H1 (cell line): ENCODE measurements at regions not wholly inside any gene's neighbourhood (a gene's known extent, or its start where the extent isn't known, plus 50 kb on each side); places are given as distances from the start of the nearest gene placed in this dataset.
"Not testable (repeated sequence)": the region's sequence is repeated elsewhere in the genome, so short reads cannot be mapped to it uniquely, and the experiment has no call there.

ENCODE experiments used
- CTCF ChIA-PET: fragments of 300-600 bp; sonication (Branson Sonifier 250); formaldehyde crosslinking; loops from one replicate; lab custom pipeline; 2021; ENCODE audit not compliant: partially characterized antibody; lab: Charles Lee
- POLR2A ChIA-PET: fragments of 300-600 bp; sonication (Branson Sonifier 250); formaldehyde crosslinking; loops from one replicate; lab custom pipeline; 2021; ENCODE audit warnings: inconsistent platforms; ENCODE audit not compliant: partially characterized antibody; lab: Charles Lee
- DNase-seq, 2 experiments: peaks; one replicate each; pipeline versions ENCODE4 v3.0.0 to v3.0.0-alpha.2; 2010 to 2022; ENCODE audit warnings: low spot score in 2 of 2, low read depth in 1 of 2, mixed read lengths in 1 of 2
- FAIRE-seq: peaks from 2 replicates; lab custom pipeline; 2011; peaks lifted over from hg19 to GRCh38; lab: Jason Lieb, UNC
- H2AFZ ChIP-seq: 2 replicates; pipeline ENCODE4 v1.8.1; 2012; ENCODE audit warnings: low read length, inconsistent platforms
- H2AK5ac ChIP-seq: 2 replicates; pipeline ENCODE4 v1.6.1; 2013; ENCODE audit warnings: low read depth, low read length
- H2BK120ac ChIP-seq: replicated peaks from 2 replicates; pipeline ENCODE3; 2013; ENCODE audit warnings: low read depth, low read length, inconsistent platforms
- H2BK12ac ChIP-seq: 2 replicates; pipeline ENCODE4 v1.6.1; 2013; ENCODE audit warnings: low read depth, low read length
- H2BK15ac ChIP-seq: 2 replicates; pipeline ENCODE4 v1.6.1; 2013; ENCODE audit warnings: low read length
- H2BK20ac ChIP-seq: 2 replicates; pipeline ENCODE4 v1.6.1; 2013; ENCODE audit warnings: low read length
- H2BK5ac ChIP-seq: 2 replicates; pipeline ENCODE4 v1.6.1; 2013; ENCODE audit warnings: low read depth, low read length
- H3K14ac ChIP-seq: 2 replicates; pipeline ENCODE4 v1.6.1; 2013; ENCODE audit warnings: inconsistent platforms; ENCODE audit not compliant: insufficient read length
- H3K18ac ChIP-seq: 2 replicates; pipeline ENCODE4 v1.6.1; 2013; ENCODE audit warnings: low read length; ENCODE audit errors: extremely low read depth
- H3K23ac ChIP-seq: 2 replicates; pipeline ENCODE4 v1.6.1; 2013; ENCODE audit warnings: inconsistent platforms; ENCODE audit not compliant: insufficient read length
- H3K23me2 ChIP-seq: 2 replicates; pipeline ENCODE4 v1.6.1; 2013; ENCODE audit warnings: low read depth, low read length
- H3K27ac ChIP-seq: 2 replicates; pipeline ENCODE4 v1.6.1; 2011; ENCODE audit warnings: low read depth, low read length, inconsistent platforms
- H3K27me3 ChIP-seq, 4 experiments: replicated peaks in 1 of 4; 1 replicate in 1 of 4; 2 replicates in 3 of 4; pipeline versions ENCODE4 v1.6.1 to v1.8.1; 2011 to 2013; ENCODE audit warnings: low read length in 3 of 4, mild to moderate bottlenecking in 3 of 4, inconsistent platforms in 2 of 4, mixed read lengths in 2 of 4, moderate library complexity in 1 of 4; ENCODE audit not compliant: control insufficient read depth in 3 of 4, insufficient read depth in 3 of 4; ENCODE audit errors: extremely low read depth in 1 of 4
- H3K36me3 ChIP-seq, 4 experiments: 2 replicates each; pipeline versions ENCODE4 v1.6.1 to v1.8.1; 2011 to 2013; ENCODE audit warnings: mild to moderate bottlenecking in 4 of 4, low read length in 3 of 4, moderate library complexity in 2 of 4, control low read depth in 1 of 4, inconsistent platforms in 1 of 4; ENCODE audit not compliant: insufficient read depth in 4 of 4, control insufficient read depth in 2 of 4
- H3K4ac ChIP-seq: replicated peaks from 2 replicates; pipeline ENCODE3; 2013; ENCODE audit warnings: low read length, low read depth, mixed read lengths, inconsistent platforms; ENCODE audit not compliant: insufficient read length
- H3K4me1 ChIP-seq, 4 experiments: replicated peaks in 1 of 4; 1 replicate in 1 of 4; 2 replicates in 3 of 4; pipeline versions ENCODE4 v1.6.1 to v1.8.1; 2011 to 2013; ENCODE audit warnings: low read length in 3 of 4, inconsistent platforms in 2 of 4, mixed read lengths in 1 of 4; ENCODE audit not compliant: insufficient read depth in 4 of 4, control insufficient read depth in 3 of 4
- H3K4me2 ChIP-seq, 2 experiments: 2 replicates each; pipeline versions ENCODE4 v1.6.1 to v1.8.1; 2011 to 2013; ENCODE audit warnings: low read depth in 2 of 2, low read length in 2 of 2, control low read depth in 1 of 2, inconsistent platforms in 1 of 2, mild to moderate bottlenecking in 1 of 2; ENCODE audit not compliant: insufficient read depth in 1 of 2
- H3K4me3 ChIP-seq, 4 experiments: fragments of 200-600, 300-600 bp in 1 of 4; sonication (generic), shearing (Covaris generic), sonication (Bioruptor Twin) in 1 of 4; 2 replicates each; pipeline versions ENCODE4 v1.5.1 to v1.8.1; 2011 to 2016; ENCODE audit warnings: low read length in 4 of 4, low read depth in 3 of 4, control low read depth in 2 of 4, inconsistent platforms in 2 of 4, mild to moderate bottlenecking in 2 of 4, mixed read lengths in 1 of 4, moderate library complexity in 1 of 4; ENCODE audit not compliant: insufficient read depth in 2 of 4; ENCODE audit errors: extremely low read depth in 1 of 4
- H3K56ac ChIP-seq: replicated peaks from 2 replicates; pipeline ENCODE3; 2013; ENCODE audit warnings: low read depth, mild to moderate bottlenecking, mixed read lengths, low read length, inconsistent platforms; ENCODE audit not compliant: insufficient read length
- H3K79me1 ChIP-seq: 2 replicates; pipeline ENCODE4 v1.6.1; 2013; ENCODE audit warnings: low read depth, low read length, control low read depth
- H3K79me2 ChIP-seq, 2 experiments: 2 replicates each; pipeline versions ENCODE4 v1.6.1 to v1.8.1; 2012 to 2013; ENCODE audit warnings: low read length in 2 of 2, mild to moderate bottlenecking in 2 of 2, inconsistent platforms in 1 of 2; ENCODE audit not compliant: insufficient read depth in 2 of 2, control insufficient read depth in 1 of 2
- H3K9ac ChIP-seq, 4 experiments: replicated peaks in 1 of 4; 1 replicate in 1 of 4; 2 replicates in 3 of 4; pipeline versions ENCODE4 v1.6.1 to v1.8.1; 2011 to 2013; ENCODE audit warnings: low read depth in 3 of 4, low read length in 3 of 4, control low read depth in 2 of 4, mild to moderate bottlenecking in 2 of 4, moderate library complexity in 2 of 4, inconsistent platforms in 1 of 4; ENCODE audit errors: extremely low read depth in 1 of 4
- H3K9me3 ChIP-seq, 2 experiments: 2 replicates each; pipeline versions ENCODE4 v1.6.1 to v1.8.1; 2012 to 2013; ENCODE audit warnings: mild to moderate bottlenecking in 2 of 2, moderate library complexity in 2 of 2, control low read depth in 1 of 2, inconsistent platforms in 1 of 2, low read depth in 1 of 2, low read length in 1 of 2, mixed read lengths in 1 of 2; ENCODE audit not compliant: insufficient read depth in 2 of 2
- H4K20me1 ChIP-seq, 2 experiments: replicated peaks in 1 of 2; 2 replicates each; pipeline versions ENCODE3 to v1.8.1; 2011 to 2013; ENCODE audit warnings: inconsistent platforms in 2 of 2, low read length in 2 of 2, mild to moderate bottlenecking in 1 of 2; ENCODE audit not compliant: insufficient read depth in 2 of 2, control insufficient read depth in 1 of 2
- H4K5ac ChIP-seq: 2 replicates; pipeline ENCODE4 v1.6.1; 2013; ENCODE audit warnings: low read length, low read depth, mixed read lengths, inconsistent platforms; ENCODE audit not compliant: insufficient read length
- H4K8ac ChIP-seq: 2 replicates; pipeline ENCODE4 v1.8.0; 2013; ENCODE audit warnings: mild to moderate bottlenecking, moderate library complexity, low read length, inconsistent platforms; ENCODE audit not compliant: insufficient read depth; ENCODE audit errors: extremely low read depth
- H4K91ac ChIP-seq: replicated peaks from 2 replicates; pipeline ENCODE3; 2013; ENCODE audit warnings: low read length, mixed read lengths, inconsistent platforms; ENCODE audit not compliant: insufficient read length
- BACH1 ChIP-seq: IDR thresholded peaks from 2 replicates; pipeline ENCODE4 v1.6.1; 2012; ENCODE audit warnings: low read length, improper control_type of control experiment
- SP1 ChIP-seq: IDR thresholded peaks from 2 replicates; pipeline ENCODE4 v1.6.1; 2011; ENCODE audit warnings: low read depth, low read length
- WGBS, 2 experiments: shearing (Covaris generic) in 1 of 2; methylation state at CpG; one replicate each; pipeline versions ENCODE4 v1.1.6 to v1.1.7; 2013 to 2015; ENCODE audit warnings: low lambda C conversion rate in 2 of 2, mixed read lengths in 2 of 2, inconsistent platforms in 1 of 2, low coverage in 1 of 2, missing lambda C conversion rate in 1 of 2; ENCODE audit not compliant: insufficient replicate concordance in 2 of 2, insufficient coverage in 1 of 2, insufficient read length in 1 of 2; ENCODE audit errors: extremely low coverage in 1 of 2, missing lambda C conversion rate in 1 of 2; 5-methylcytosine and 5-hydroxymethylcytosine counted together
- TF ChIP-seq, protein P1 (sequence below): IDR thresholded peaks from 2 replicates; pipeline ENCODE4 v1.6.1; 2012; ENCODE audit warnings: inconsistent platforms

DNA sequence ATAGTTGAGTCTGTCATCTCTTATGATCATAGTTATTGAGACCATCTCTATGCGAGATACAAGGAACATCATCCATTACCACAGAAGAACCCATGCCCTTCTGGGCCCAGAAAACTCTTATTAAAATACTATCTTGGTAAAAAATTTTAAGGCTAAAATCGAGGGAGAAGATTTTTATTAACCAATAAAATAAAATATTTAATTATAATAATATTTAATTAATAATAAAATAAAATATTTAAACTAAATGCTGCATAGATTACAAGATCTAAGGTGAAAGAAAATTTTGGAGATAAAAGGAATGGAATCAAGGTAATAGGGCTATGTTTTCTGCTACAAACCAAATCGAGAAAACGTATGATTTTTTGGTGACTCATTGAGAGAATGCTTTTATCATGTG, 540.2 kb downstream of the KCNH5 start:
- Histone ChIP-seq H2BK15ac (no peak overlapping the region), H4K91ac (no peak overlapping the region), H4K20me1 (no peaks in the 10 kb centered on the region), H3K9ac (no peak overlapping the region), H3K23me2 (no peaks in the 10 kb centered on the region), H3K18ac (no peak overlapping the region), H3K4ac (no peak overlapping the region), H3K36me3 (no peaks in the 10 kb centered on the region), H2BK5ac (no peak overlapping the region), H3K4me1 (no peaks in the 10 kb centered on the region), H2BK20ac (no peak overlapping the region), H3K27ac (no peak overlapping the region), H3K56ac (no peak overlapping the region), H3K23ac (no peak overlapping the region), H3K4me3 (no peak overlapping the region), H3K9me3 (no peaks in the 10 kb centered on the region; a peak in 1 of 4 replicates), H3K79me1 (no peaks in the 10 kb centered on the region), H3K27me3 (no peaks in the 10 kb centered on the region), H4K5ac (no peak overlapping the region), H3K4me2 (no peak overlapping the region), H2BK120ac (no peak overlapping the region), H2AK5ac (no peak overlapping the region), H3K79me2 (no peaks in the 10 kb centered on the region), H2BK12ac (no peak overlapping the region), H2AFZ (no peak overlapping the region), H4K8ac (no peak overlapping the region), H3K14ac (no peak overlapping the region)
- POLR2A ChIA-PET, result no interaction called here
- TF ChIP-seq BACH1, result no peak
- no peak for TF ChIP-seq SP1
- TF ChIP-seq, protein P1, sequence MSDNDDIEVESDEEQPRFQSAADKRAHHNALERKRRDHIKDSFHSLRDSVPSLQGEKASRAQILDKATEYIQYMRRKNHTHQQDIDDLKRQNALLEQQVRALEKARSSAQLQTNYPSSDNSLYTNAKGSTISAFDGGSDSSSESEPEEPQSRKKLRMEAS, result no peak
- no peak for FAIRE-seq
- no peak for DNase-seq
- WGBS, 2 experiments, result 93% methylated on average over 4 of the region's 4 CpGs; no CpG with 5 or more reads in 1 of the 2 experiments
- CTCF ChIA-PET, result no interaction called here

- 86% methylated on average over 8 of the region's 9 CpGs; no CpG with 5 or more reads in 1 of the 2 experiments for WGBS, 2 experiments
- H3K36me3 ChIP-seq, POLR2A ChIA-PET: not testable (repeated sequence)
These were observed 523.9 kb downstream of the KCNH5 start for GRCh38 chr14:62521309-62521708.

More at GRCh38 chr14:62521309-62521708, 523.9 kb downstream of the KCNH5 start:
- H3K9ac ChIP-seq, H3K4ac ChIP-seq, H4K5ac ChIP-seq, H3K23ac ChIP-seq, H3K4me1 ChIP-seq, H2BK12ac ChIP-seq, H3K4me2 ChIP-seq, H2BK120ac ChIP-seq, H3K4me3 ChIP-seq, H3K18ac ChIP-seq, H2AFZ ChIP-seq, H3K56ac ChIP-seq, H2AK5ac ChIP-seq, H4K91ac ChIP-seq, H4K20me1 ChIP-seq, FAIRE-seq, H3K79me2 ChIP-seq, H2BK15ac ChIP-seq, H2BK20ac ChIP-seq, H3K23me2 ChIP-seq, H3K14ac ChIP-seq, H2BK5ac ChIP-seq, DNase-seq, H3K27ac ChIP-seq, H4K8ac ChIP-seq, CTCF ChIA-PET, H3K79me1 ChIP-seq, H3K27me3 ChIP-seq: not testable (repeated sequence)
- H3K9me3 ChIP-seq, result peaks cover 11 to 13% of the 10 kb centered on the region in 2 experiments; a peak in 3 of 4 replicates
